IMR-90 (cell line): ENCODE measurements at regions not wholly inside any gene's neighbourhood (a gene's known extent, or its start where the extent isn't known, plus 50 kb on each side); places are given as distances from the start of the nearest gene placed in this dataset.

Experiments
- ATAC-seq: fragments of 200-7000 bp; cut with Tn5 transposase; 2 replicates; pipeline ENCODE4 v1.9.1; 2020; ENCODE audit warnings: low read depth, mild to moderate bottlenecking, moderate library complexity
- BruUV-seq: library from RNA; stranded (reverse); fragments of 400-500 nt; replicated peaks from 2 replicates; lab custom pipeline; 2021; lab: Mats Ljungman, UMichigan
- CTCF ChIA-PET: fragments of 300-600 bp; formaldehyde crosslinking; extraction: SDS; loops from one replicate; lab custom pipeline; 2021; ENCODE audit warnings: antibody characterized with exemption; lab: Yijun Ruan, JAX
- POLR2A ChIA-PET: fragments of 300-600 bp; sonication (Branson Sonifier 250); formaldehyde crosslinking; loops from one replicate; lab custom pipeline; 2022; ENCODE audit warnings: antibody characterized with exemption; ENCODE audit not compliant: unreplicated experiment; lab: Charles Lee
- DNase-seq: peaks from one replicate; pipeline ENCODE4 v3.0.0; 2013
- H2AFZ ChIP-seq: replicated peaks from 2 replicates; pipeline ENCODE3; 2013; ENCODE audit warnings: low read length, mild to moderate bottlenecking; ENCODE audit not compliant: poor library complexity
- H2AK5ac ChIP-seq: 2 replicates; pipeline ENCODE4 v1.6.1; 2013; ENCODE audit warnings: low read depth, low read length, inconsistent platforms
- H2AK9ac ChIP-seq: replicated peaks from 2 replicates; pipeline ENCODE3; 2013; ENCODE audit warnings: mild to moderate bottlenecking, low read depth, low read length, moderate library complexity; ENCODE audit not compliant: poor library complexity
- H2BK120ac ChIP-seq: 2 replicates; pipeline ENCODE4 v1.6.1; 2013; ENCODE audit warnings: low read depth, low read length, inconsistent platforms
- H2BK15ac ChIP-seq: 3 replicates; pipeline ENCODE4 v1.6.1; 2013; ENCODE audit warnings: low read depth, low read length, inconsistent platforms
- H2BK20ac ChIP-seq: 2 replicates; pipeline ENCODE4 v1.6.1; 2013; ENCODE audit warnings: low read depth, mild to moderate bottlenecking, inconsistent platforms, low read length, moderate library complexity
- H2BK5ac ChIP-seq: 2 replicates; pipeline ENCODE4 v1.6.1; 2013; ENCODE audit warnings: mild to moderate bottlenecking, low read depth, low read length, inconsistent platforms; ENCODE audit not compliant: poor library complexity, severe bottlenecking
- H3K14ac ChIP-seq: replicated peaks from 2 replicates; pipeline ENCODE4 v1.6.1; 2013; ENCODE audit warnings: low read depth, low read length, inconsistent platforms
- H3K18ac ChIP-seq: 2 replicates; pipeline ENCODE4 v1.6.1; 2013; ENCODE audit warnings: low read depth, low read length, control low read depth
- H3K23ac ChIP-seq: 2 replicates; pipeline ENCODE4 v1.6.1; 2013; ENCODE audit warnings: low read depth, low read length, inconsistent platforms
- H3K27ac ChIP-seq: 2 replicates; pipeline ENCODE4 v1.5.1; 2013; ENCODE audit warnings: mild to moderate bottlenecking, control low read depth, low read length; ENCODE audit not compliant: insufficient read depth
- H3K27me3 ChIP-seq: 2 replicates; pipeline ENCODE4 v1.6.1; 2013; ENCODE audit warnings: low read length; ENCODE audit not compliant: control insufficient read depth, insufficient read depth
- H3K36me3 ChIP-seq: 2 replicates; pipeline ENCODE4 v1.6.1; 2013; ENCODE audit warnings: low read length, mixed read lengths; ENCODE audit not compliant: control insufficient read depth, insufficient read depth
- H3K4ac ChIP-seq: 2 replicates; pipeline ENCODE4 v1.6.1; 2013; ENCODE audit warnings: low read depth, low read length, inconsistent platforms
- H3K4me1 ChIP-seq: 2 replicates; pipeline ENCODE4 v1.6.1; 2013; ENCODE audit warnings: low read length, mixed read lengths; ENCODE audit not compliant: control insufficient read depth, insufficient read depth
- H3K4me2 ChIP-seq: 2 replicates; pipeline ENCODE4 v1.6.1; 2013; ENCODE audit warnings: low read depth, mild to moderate bottlenecking, control low read depth, low read length, moderate library complexity
- H3K4me3 ChIP-seq: 2 replicates; pipeline ENCODE4 v1.5.1; 2013; ENCODE audit warnings: low read depth, mild to moderate bottlenecking, control low read depth, low read length, moderate library complexity; ENCODE audit not compliant: insufficient read depth
- H3K56ac ChIP-seq: 2 replicates; pipeline ENCODE4 v1.6.1; 2013; ENCODE audit warnings: low read length, inconsistent platforms; ENCODE audit not compliant: insufficient read depth; ENCODE audit errors: extremely low read depth
- H3K79me1 ChIP-seq, 2 experiments: 2 replicates each; pipeline ENCODE4 v1.6.1; 2013; ENCODE audit warnings: low read length in 2 of 2, inconsistent platforms in 1 of 2, low read depth in 1 of 2
- H3K9ac ChIP-seq: 2 replicates; pipeline ENCODE4 v1.6.1; 2013; ENCODE audit warnings: low read depth, low read length, control low read depth
- H3K9me1 ChIP-seq: 2 replicates; pipeline ENCODE4 v1.6.1; 2013; ENCODE audit warnings: low read length, inconsistent platforms; ENCODE audit not compliant: insufficient read depth
- H3K9me3 ChIP-seq: 2 replicates; pipeline ENCODE4 v1.6.1; 2013; ENCODE audit warnings: low read length; ENCODE audit not compliant: control insufficient read depth, insufficient read depth
- H4K20me1 ChIP-seq: 2 replicates; pipeline ENCODE4 v1.6.1; 2013; ENCODE audit warnings: low read length, inconsistent platforms; ENCODE audit not compliant: insufficient read depth
- H4K5ac ChIP-seq: 2 replicates; pipeline ENCODE4 v1.6.1; 2013; ENCODE audit warnings: mild to moderate bottlenecking, low read depth, low read length, control low read depth
- H4K8ac ChIP-seq, 2 experiments: 2 replicates each; pipeline ENCODE4 v1.6.1; 2013; ENCODE audit warnings: low read depth in 2 of 2, low read length in 2 of 2, control low read depth in 1 of 2, inconsistent platforms in 1 of 2
- H4K91ac ChIP-seq: 2 replicates; pipeline ENCODE4 v1.6.1; 2013; ENCODE audit warnings: low read depth, low read length, inconsistent platforms; ENCODE audit not compliant: insufficient read depth
- POLR2A ChIP-seq: IDR thresholded peaks from 2 replicates; pipeline ENCODE4 v1.6.1; 2012; ENCODE audit warnings: mild to moderate bottlenecking, low read depth, low read length
- USF2 ChIP-seq: fragments of 150-350 bp; IDR thresholded peaks from 2 replicates; pipeline ENCODE4 v1.6.1; 2017; ENCODE audit warnings: mild to moderate bottlenecking, antibody characterized with exemption, low read length, low read depth
- WGBS, 2 experiments: methylation state at CpG; one replicate each; pipeline versions ENCODE4 v1.1.5 to v1.1.7; 2013; ENCODE audit warnings: missing lambda C conversion rate in 2 of 2; ENCODE audit not compliant: insufficient read length in 1 of 2; ENCODE audit errors: extremely low coverage in 2 of 2; 5-methylcytosine and 5-hydroxymethylcytosine counted together
- dilution Hi-C: fragments of 300-500 bp; cut with HindIII; formaldehyde crosslinking; loops from one replicate; pipeline ENCODE4 v1.14.3; 2018; ENCODE audit warnings: low sequenced_read_pairs; ENCODE audit not compliant: unreplicated experiment
- in situ Hi-C: fragments of 300-500 bp; cut with MboI; formaldehyde crosslinking; loops from 3 replicates; pipeline ENCODE4 v1.14.3; 2019; ENCODE audit warnings: low sequenced_read_pairs, inconsistent platforms, mixed read lengths
- intact Hi-C: fragments of 100-400 bp; cut with micrococcal nuclease; formaldehyde crosslinking; loops from 2 replicates; pipeline ENCODE4 v1.10.0; 2022

GRCh38 chr12:73964641-73965040 is 573.0 kb upstream of the ATXN7L3B start:
- no peak for TF ChIP-seq POLR2A
- TF ChIP-seq USF2: no peak
- Histone ChIP-seq H2AK5ac (no peak overlapping the region), H3K79me1 (no peaks in the 10 kb centered on the region), H2BK5ac (no peak overlapping the region), H3K4me3 (no peak overlapping the region), H3K9ac (no peak overlapping the region), H2BK20ac (no peak overlapping the region), H3K23ac (no peak overlapping the region), H3K4me2 (no peak overlapping the region), H3K4me1 (no peaks in the 10 kb centered on the region), H3K4ac (no peak overlapping the region), H4K91ac (no peak overlapping the region), H3K27ac (no peak overlapping the region), H3K56ac (no peak overlapping the region), H2BK15ac (no peak overlapping the region), H3K14ac (no peak overlapping the region), H2AK9ac (no peak overlapping the region), H3K9me1 (no peaks in the 10 kb centered on the region), H4K8ac (no peak overlapping the region), H3K9me3 (peaks cover 5% of the 10 kb centered on the region; the same call in 1 of the 2 replicates), H2AFZ (no peak overlapping the region), H4K20me1 (no peaks in the 10 kb centered on the region), H3K27me3 (no peaks in the 10 kb centered on the region), H4K5ac (no peak overlapping the region), H3K36me3 (no peaks in the 10 kb centered on the region), H3K18ac (no peak overlapping the region), H2BK120ac (no peak overlapping the region)
- BruUV-seq: no TSS peak
- ATAC-seq (no peak), DNase-seq (no peak)
- in situ Hi-C loops: no loop called here
- dilution Hi-C loops: no loop called here
- WGBS, 2 experiments: no CpG with 5 or more reads among the region's 3 CpGs
- CTCF ChIA-PET: no interaction called here
- POLR2A ChIA-PET: no interaction called here
- intact Hi-C loops: no loop called here
